DOHH2 (cell line): ENCODE measurements at regions not wholly inside any gene's neighbourhood (a gene's known extent, or its start where the extent isn't known, plus 50 kb on each side); places are given as distances from the start of the nearest gene placed in this dataset.

Experiments used
- H3F3A ChIP-seq: fragments of 200-600 bp; sonication (generic), shearing (Covaris generic); 2 replicates; pipeline ENCODE4 v1.6.0; 2016; ENCODE audit warnings: antibody characterized with exemption, mild to moderate bottlenecking; ENCODE audit not compliant: control insufficient read depth, insufficient read depth
- H3K27ac ChIP-seq: fragments of 200-600 bp; sonication (generic); 2 replicates; pipeline ENCODE4 v1.5.1; 2014; ENCODE audit warnings: low read depth, mild to moderate bottlenecking, low read length, moderate library complexity
- H3K27me3 ChIP-seq: fragments of 200-600 bp; sonication (generic); 2 replicates; pipeline ENCODE4 v1.6.1; 2014; ENCODE audit warnings: mild to moderate bottlenecking, low read length, mixed read lengths; ENCODE audit not compliant: control insufficient read depth
- H3K36me3 ChIP-seq: fragments of 200-600 bp; sonication (generic); 2 replicates; pipeline ENCODE4 v1.6.1; 2014; ENCODE audit warnings: mild to moderate bottlenecking, low read length, moderate library complexity, mixed read lengths; ENCODE audit not compliant: control insufficient read depth
- H3K4me1 ChIP-seq: fragments of 200-600 bp; sonication (generic); 2 replicates; pipeline ENCODE4 v1.6.1; 2014; ENCODE audit warnings: mild to moderate bottlenecking, low read length, mixed read lengths; ENCODE audit not compliant: control insufficient read depth
- H3K4me2 ChIP-seq: fragments of 200-600 bp; sonication (generic); 2 replicates; pipeline ENCODE4 v1.6.0; 2014; ENCODE audit warnings: mild to moderate bottlenecking, low read length, moderate library complexity
- H3K4me3 ChIP-seq: fragments of 200-600 bp; sonication (generic); 2 replicates; pipeline ENCODE4 v1.5.1; 2014; ENCODE audit warnings: mild to moderate bottlenecking, low read length, mixed read lengths
- H3K79me2 ChIP-seq: fragments of 200-600 bp; sonication (generic); 2 replicates; pipeline ENCODE4 v1.6.1; 2014; ENCODE audit warnings: mild to moderate bottlenecking, low read length, mixed read lengths; ENCODE audit not compliant: control insufficient read depth
- H3K9me2 ChIP-seq: fragments of 200-600 bp; sonication (generic); replicated peaks from 2 replicates; pipeline ENCODE4 v1.6.1; 2014; ENCODE audit warnings: mild to moderate bottlenecking, low read length, mixed read lengths; ENCODE audit not compliant: control insufficient read depth
- H3K9me3 ChIP-seq: fragments of 200-600 bp; sonication (generic); 2 replicates; pipeline ENCODE4 v1.6.1; 2014; ENCODE audit warnings: antibody characterized with exemption, low read length, mixed read lengths; ENCODE audit not compliant: control insufficient read depth, insufficient read depth
- H4K20me1 ChIP-seq: fragments of 200-600 bp; sonication (generic); 2 replicates; pipeline ENCODE4 v1.6.0; 2014; ENCODE audit warnings: low read depth, mild to moderate bottlenecking, antibody characterized with exemption, low read length, moderate library complexity; ENCODE audit not compliant: control insufficient read depth, insufficient read depth
- CTCF ChIP-seq: fragments of 200-600 bp; sonication (generic); IDR thresholded peaks from one replicate; pipeline ENCODE4 v1.5.1; 2014; ENCODE audit warnings: antibody characterized with exemption, mild to moderate bottlenecking, low read depth, low read length; ENCODE audit not compliant: poor library complexity, severe bottlenecking
- EZH2phosphoT487 ChIP-seq: fragments of 200-600 bp; sonication (generic); IDR thresholded peaks from 2 replicates; pipeline ENCODE4 v1.6.1; 2017; ENCODE audit warnings: borderline replicate concordance, mild to moderate bottlenecking, antibody characterized with exemption, low read length, moderate library complexity, mixed read lengths

- TF ChIP-seq EZH2phosphoT487, result no peak
- TF ChIP-seq CTCF, result peak; percentile 25
- no peaks in the 10 kb centered on the region for H3K4me1 ChIP-seq
- no peak overlapping the region for H3K4me3 ChIP-seq
- H3K4me2 ChIP-seq, result no peak overlapping the region
- H3K9me3 ChIP-seq, result no peaks in the 10 kb centered on the region
- H3K9me2 ChIP-seq, result no peaks in the 10 kb centered on the region
- H3K79me2 ChIP-seq, result no peaks in the 10 kb centered on the region
- H3K27me3 ChIP-seq, result no peaks in the 10 kb centered on the region
- H3F3A ChIP-seq, result no peaks in the 10 kb centered on the region
- no peaks in the 10 kb centered on the region for H3K36me3 ChIP-seq
- H4K20me1 ChIP-seq, result no peaks in the 10 kb centered on the region
- no peak overlapping the region for H3K27ac ChIP-seq
Observed at GRCh38 chr9:106648799-106649198, 214.2 kb upstream of the ZNF462 start.

GRCh38 chr9:106649664-106650063 lies 213.3 kb upstream of the ZNF462 start:
- Histone ChIP-seq H3K9me2 (no peaks in the 10 kb centered on the region), H3K79me2 (no peaks in the 10 kb centered on the region), H3K4me2 (no peak overlapping the region), H3K4me3 (no peak overlapping the region), H3K27ac (no peak overlapping the region), H3K27me3 (no peaks in the 10 kb centered on the region), H3K9me3 (no peaks in the 10 kb centered on the region), H3K4me1 (no peaks in the 10 kb centered on the region), H4K20me1 (no peaks in the 10 kb centered on the region), H3F3A (no peaks in the 10 kb centered on the region), H3K36me3 (no peaks in the 10 kb centered on the region)
- no peak for TF ChIP-seq EZH2phosphoT487
- TF ChIP-seq CTCF, result no peak

- Histone ChIP-seq H3K4me2 (no peak overlapping the region), H3K27me3 (no peaks in the 10 kb centered on the region), H3K36me3 (no peaks in the 10 kb centered on the region), H4K20me1 (no peaks in the 10 kb centered on the region), H3K9me2 (no peaks in the 10 kb centered on the region), H3K79me2 (no peaks in the 10 kb centered on the region), H3K9me3 (no peaks in the 10 kb centered on the region), H3K4me1 (no peaks in the 10 kb centered on the region), H3K4me3 (no peak overlapping the region), H3K27ac (no peak overlapping the region), H3F3A (no peaks in the 10 kb centered on the region)
- TF ChIP-seq EZH2phosphoT487 (no peak), CTCF (no peak)
Observed at GRCh38 chr9:106653213-106653612, 209.8 kb upstream of the ZNF462 start.

- Histone ChIP-seq H3K4me2 (no peak overlapping the region), H3K4me3 (no peak overlapping the region), H3K9me2 (no peaks in the 10 kb centered on the region), H3K27ac (no peak overlapping the region), H3F3A (no peaks in the 10 kb centered on the region), H3K4me1 (no peaks in the 10 kb centered on the region), H3K27me3 (no peaks in the 10 kb centered on the region), H3K36me3 (no peaks in the 10 kb centered on the region), H3K79me2 (no peaks in the 10 kb centered on the region), H4K20me1 (no peaks in the 10 kb centered on the region), H3K9me3 (no peaks in the 10 kb centered on the region)
- TF ChIP-seq EZH2phosphoT487 (no peak), CTCF (no peak)
Observed at GRCh38 chr9:106655966-106656365, 207.0 kb upstream of the ZNF462 start.
